CD14-positive monocyte (primary cell): ENCODE measurements at regions not wholly inside any gene's neighbourhood (a gene's known extent, or its start where the extent isn't known, plus 50 kb on each side); places are given as distances from the start of the nearest gene placed in this dataset.
A peak's percentile ranks its signal among the peaks of the same experiment; 100 is the strongest.

ENCODE experiments used
- DNase-seq, 3 donors: peaks; one replicate each; pipeline ENCODE4 v3.0.0-alpha.2; 2011 to 2022
- H2AFZ ChIP-seq: 2 replicates; pipeline ENCODE4 v1.6.0; 2012; ENCODE audit warnings: mild to moderate bottlenecking, low read depth, low read length, inconsistent platforms; ENCODE audit not compliant: insufficient read depth, poor library complexity, severe bottlenecking
- H3K27ac ChIP-seq, 2 donors: 1 replicate in 1 of 2; 2 replicates in 1 of 2; pipeline ENCODE4 v1.5.1; 2012 to 2013; ENCODE audit warnings: low read length in 2 of 2, control low read depth in 1 of 2, inconsistent platforms in 1 of 2, low read depth in 1 of 2, mild to moderate bottlenecking in 1 of 2
- H3K27me3 ChIP-seq, 2 donors: one replicate each; pipeline versions ENCODE4 v1.6.0 to v1.6.1; 2011 to 2013; ENCODE audit warnings: low read length in 2 of 2; ENCODE audit not compliant: control insufficient read depth in 2 of 2, insufficient read depth in 2 of 2
- H3K36me3 ChIP-seq, 2 donors: replicated peaks in 1 of 2; 1 replicate in 1 of 2; 2 replicates in 1 of 2; pipeline versions ENCODE4 v1.5.1 to v1.6.1; 2012 to 2013; ENCODE audit warnings: low read length in 2 of 2, control low read depth in 1 of 2, inconsistent platforms in 1 of 2, mild to moderate bottlenecking in 1 of 2; ENCODE audit not compliant: insufficient read depth in 2 of 2, control insufficient read depth in 1 of 2
- H3K4me1 ChIP-seq, 2 donors: 1 replicate in 1 of 2; 2 replicates in 1 of 2; pipeline versions ENCODE4 v1.5.1 to v1.6.1; 2012 to 2013; ENCODE audit warnings: low read length in 2 of 2, control low read depth in 1 of 2, inconsistent platforms in 1 of 2, mild to moderate bottlenecking in 1 of 2, moderate library complexity in 1 of 2; ENCODE audit not compliant: insufficient read depth in 2 of 2, control insufficient read depth in 1 of 2
- H3K4me2 ChIP-seq: replicated peaks from 2 replicates; pipeline ENCODE3; 2012; ENCODE audit warnings: low read length, moderate library complexity, mild to moderate bottlenecking; ENCODE audit not compliant: poor library complexity, severe bottlenecking; ENCODE audit errors: extremely low read depth
- H3K4me3 ChIP-seq, 3 experiments: fragments of 200-600 bp in 1 of 3; sonication (generic) in 1 of 3; replicated peaks in 1 of 3; 1 replicate in 2 of 3; 2 replicates in 1 of 3; pipeline ENCODE4 v1.5.1; 2011 to 2013; ENCODE audit warnings: low read length in 3 of 3, mild to moderate bottlenecking in 3 of 3, control low read depth in 2 of 3, low read depth in 2 of 3, inconsistent platforms in 1 of 3, moderate library complexity in 1 of 3
- H3K79me2 ChIP-seq: 2 replicates; pipeline ENCODE4 v1.6.0; 2012; ENCODE audit warnings: mild to moderate bottlenecking, control low read depth, inconsistent platforms, low read length, moderate library complexity; ENCODE audit not compliant: insufficient read depth
- H3K9ac ChIP-seq: 2 replicates; pipeline ENCODE4 v1.6.0; 2017; ENCODE audit warnings: low read length, mild to moderate bottlenecking; ENCODE audit not compliant: insufficient read depth, poor library complexity, severe bottlenecking
- H3K9me3 ChIP-seq, 2 donors: replicated peaks in 1 of 2; 1 replicate in 1 of 2; 2 replicates in 1 of 2; pipeline versions ENCODE4 v1.5.1 to v1.6.1; 2012 to 2013; ENCODE audit warnings: low read length in 2 of 2, control low read depth in 1 of 2; ENCODE audit not compliant: control insufficient read depth in 1 of 2, insufficient read depth in 1 of 2
- H4K20me1 ChIP-seq: 2 replicates; pipeline ENCODE4 v1.6.0; 2012; ENCODE audit warnings: mild to moderate bottlenecking, low read length, control low read depth, moderate library complexity; ENCODE audit not compliant: insufficient read depth
- H3K27ac Mint-ChIP-seq, 7 donors: one replicate each; pipeline ENCODE4 v1.8.0; 2020; ENCODE audit warnings: mild to moderate bottlenecking in 7 of 7, mixed read lengths in 7 of 7, moderate library complexity in 6 of 7, inconsistent platforms in 2 of 7
- H3K27me3 Mint-ChIP-seq, 3 donors: one replicate each; pipeline ENCODE4 v1.8.0; 2021 to 2022; ENCODE audit warnings: low read depth in 3 of 3, mild to moderate bottlenecking in 3 of 3, mixed read lengths in 3 of 3, moderate library complexity in 3 of 3, inconsistent platforms in 1 of 3
- H3K36me3 Mint-ChIP-seq, 2 donors: one replicate each; pipeline ENCODE4 v1.8.0; 2020; ENCODE audit warnings: mixed read lengths in 2 of 2, inconsistent platforms in 1 of 2, mild to moderate bottlenecking in 1 of 2
- H3K4me1 Mint-ChIP-seq: one replicate; pipeline ENCODE4 v1.8.0; 2020; ENCODE audit warnings: mild to moderate bottlenecking, mixed read lengths
- H3K4me3 Mint-ChIP-seq, 2 donors: one replicate each; pipeline ENCODE4 v1.8.0; 2020; ENCODE audit warnings: mild to moderate bottlenecking in 2 of 2, mixed read lengths in 2 of 2, moderate library complexity in 1 of 2
- H3K9me3 Mint-ChIP-seq, 7 donors: one replicate each; pipeline ENCODE4 v1.8.0; 2020 to 2022; ENCODE audit warnings: mixed read lengths in 7 of 7, mild to moderate bottlenecking in 6 of 7, moderate library complexity in 6 of 7, inconsistent platforms in 2 of 7
- WGBS: methylation state at CpG from one replicate; pipeline ENCODE4 v1.1.5; 2013; ENCODE audit warnings: missing lambda C conversion rate; ENCODE audit not compliant: insufficient coverage; 5-methylcytosine and 5-hydroxymethylcytosine counted together
- intact Hi-C, 2 donors: fragments of 100-400 bp; cut with micrococcal nuclease; formaldehyde crosslinking; loops; one replicate each; pipeline versions ENCODE4 v1.15.0 to v1.15.1; 2023
- TF ChIP-seq, protein P1 (sequence below): fragments of 200-600 bp; IDR thresholded peaks from one replicate; pipeline ENCODE4 v1.8.0; 2022; ENCODE audit warnings: antibody characterized with exemption, mild to moderate bottlenecking

DNA sequence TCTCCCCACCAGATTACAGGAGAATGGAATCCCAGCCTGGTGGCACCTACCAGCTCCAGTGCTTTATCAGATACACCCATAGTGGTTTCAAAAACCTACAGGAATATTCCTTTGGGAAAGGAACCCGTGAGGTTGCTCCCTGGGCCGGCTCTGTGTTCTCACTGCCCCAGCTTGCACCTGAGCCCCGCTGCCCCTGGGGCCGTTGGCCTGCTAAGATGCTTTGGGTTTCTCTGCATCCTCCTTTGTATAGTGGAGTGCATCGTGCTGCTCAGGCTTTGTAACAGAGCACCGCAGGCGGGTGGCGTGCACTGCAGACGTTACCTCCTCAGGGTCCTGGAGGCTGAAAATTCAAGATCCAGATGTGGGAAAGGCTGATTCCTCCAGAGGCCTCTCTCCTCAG, 414.1 kb downstream of the BRD1 start:
- no peaks in the 10 kb centered on the region for H3K27me3 ChIP-seq
- H3K4me2 ChIP-seq, result no peak overlapping the region
- no peak overlapping the region for H3K4me3 ChIP-seq
- no peaks in the 10 kb centered on the region for H4K20me1 ChIP-seq
- Mint-ChIP-seq H3K27ac (no peak overlapping the region), H3K9me3 (peaks cover 0 to 15% (median 2%) of the 10 kb centered on the region in 7 donors), H3K4me3 (no peak overlapping the region), H3K27me3 (peaks cover 4 to 16% (median 8%) of the 10 kb centered on the region in 3 donors), H3K36me3 (no peaks in the 10 kb centered on the region), H3K4me1 (no peaks in the 10 kb centered on the region)
- H3K4me1 ChIP-seq, result no peaks in the 10 kb centered on the region
- whole genome bisulfite sequencing, result 91% methylated on average over 9 of the region's 9 CpGs
- intact Hi-C loops, result no loop called here
- peaks cover 0 to 3% of the 10 kb centered on the region in 2 donors for H3K9me3 ChIP-seq
- no peak for DNase-seq
- no peak overlapping the region for H3K9ac ChIP-seq
- no peak overlapping the region for H3K27ac ChIP-seq
- no peaks in the 10 kb centered on the region for H3K79me2 ChIP-seq
- H3K36me3 ChIP-seq, result no peaks in the 10 kb centered on the region
- H2AFZ ChIP-seq, result no peak overlapping the region
- TF ChIP-seq, protein P1, sequence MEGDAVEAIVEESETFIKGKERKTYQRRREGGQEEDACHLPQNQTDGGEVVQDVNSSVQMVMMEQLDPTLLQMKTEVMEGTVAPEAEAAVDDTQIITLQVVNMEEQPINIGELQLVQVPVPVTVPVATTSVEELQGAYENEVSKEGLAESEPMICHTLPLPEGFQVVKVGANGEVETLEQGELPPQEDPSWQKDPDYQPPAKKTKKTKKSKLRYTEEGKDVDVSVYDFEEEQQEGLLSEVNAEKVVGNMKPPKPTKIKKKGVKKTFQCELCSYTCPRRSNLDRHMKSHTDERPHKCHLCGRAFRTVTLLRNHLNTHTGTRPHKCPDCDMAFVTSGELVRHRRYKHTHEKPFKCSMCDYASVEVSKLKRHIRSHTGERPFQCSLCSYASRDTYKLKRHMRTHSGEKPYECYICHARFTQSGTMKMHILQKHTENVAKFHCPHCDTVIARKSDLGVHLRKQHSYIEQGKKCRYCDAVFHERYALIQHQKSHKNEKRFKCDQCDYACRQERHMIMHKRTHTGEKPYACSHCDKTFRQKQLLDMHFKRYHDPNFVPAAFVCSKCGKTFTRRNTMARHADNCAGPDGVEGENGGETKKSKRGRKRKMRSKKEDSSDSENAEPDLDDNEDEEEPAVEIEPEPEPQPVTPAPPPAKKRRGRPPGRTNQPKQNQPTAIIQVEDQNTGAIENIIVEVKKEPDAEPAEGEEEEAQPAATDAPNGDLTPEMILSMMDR, result no peak

DNA sequence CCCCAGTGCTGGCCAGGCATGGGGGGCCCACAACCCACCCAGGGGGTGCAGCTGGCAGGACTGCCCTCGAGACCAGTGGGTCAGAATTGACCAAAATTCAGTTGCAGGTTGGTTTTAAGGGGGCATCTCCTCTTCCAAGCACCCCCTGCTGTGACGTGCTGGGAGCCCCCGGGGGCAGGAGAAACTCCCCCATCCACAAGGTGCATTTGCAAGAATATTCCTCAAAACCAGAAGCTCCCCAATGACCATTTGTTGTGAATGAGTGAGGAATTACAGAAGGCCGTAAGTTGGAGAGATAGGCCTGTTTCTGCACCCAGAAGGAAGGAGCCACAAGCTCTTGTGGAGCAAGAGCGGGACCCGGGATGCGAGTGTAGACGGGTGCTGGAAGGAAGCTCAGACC, 414.5 kb downstream of the BRD1 start:
- no peaks in the 10 kb centered on the region for H3K79me2 ChIP-seq
- WGBS, result 100% methylated on average over 2 of the region's 8 CpGs
- Mint-ChIP-seq H3K27ac (no peak overlapping the region), H3K9me3 (peaks cover 0 to 11% (median 2%) of the 10 kb centered on the region in 7 donors), H3K36me3 (no peaks in the 10 kb centered on the region), H3K27me3 (peaks cover 5 to 16% (median 8%) of the 10 kb centered on the region in 3 donors), H3K4me1 (no peaks in the 10 kb centered on the region), H3K4me3 (peak overlapping the region in 1 of 2 donors; percentile 15)
- no peaks in the 10 kb centered on the region for H3K36me3 ChIP-seq
- H3K27ac ChIP-seq, result no peak overlapping the region
- H3K9ac ChIP-seq, result no peak overlapping the region
- peaks cover 0 to 3% of the 10 kb centered on the region in 2 donors for H3K9me3 ChIP-seq
- H4K20me1 ChIP-seq, result no peaks in the 10 kb centered on the region
- H3K4me3 ChIP-seq, result no peak overlapping the region
- H2AFZ ChIP-seq, result no peak overlapping the region
- H3K27me3 ChIP-seq, result no peaks in the 10 kb centered on the region
- no peak overlapping the region for H3K4me2 ChIP-seq
- TF ChIP-seq, protein P1, result no peak
- DNase-seq, result no peak
- intact Hi-C loops, result no loop called here
- H3K4me1 ChIP-seq, result no peaks in the 10 kb centered on the region
